ENCODE measurements at regions not wholly inside any gene's neighbourhood (a gene's known extent, or its start where the extent isn't known, plus 50 kb on each side); places are given as distances from the start of the nearest gene placed in this dataset.

- no peak for TF ChIP-seq CTCF (IDR thresholded peaks at IDR 0.05 in 2 of 3, conservative IDR thresholded peaks at IDR 0.05 in 1 of 3; ENCODE audit: insufficient read depth in 2 of 3, low read depth in 1 of 3, low read length in 3 of 3)
- TF ChIP-seq HDAC6 (IDR thresholded peaks at IDR 0.05; ENCODE audit: low read depth, low read length): no peak
- TF ChIP-seq EZH2 (IDR thresholded peaks at IDR 0.05; ENCODE audit: borderline replicate concordance, low read depth, low read length): no peak
Measured at GRCh38 chr9:81022177-81022576, 667.2 kb downstream of the TLE1 start.
